Esophagus muscularis mucosa (tissue), 4 donors: ENCODE measurements at regions not wholly inside any gene's neighbourhood (a gene's known extent, or its start where the extent isn't known, plus 50 kb on each side); places are given as distances from the start of the nearest gene placed in this dataset.

Experiments
- EP300 ChIP-seq: sonication (generic); formaldehyde crosslinking; IDR thresholded peaks from one replicate; pipeline ENCODE4 v1.6.1; 2017; ENCODE audit warnings: antibody characterized with exemption
- POLR2A ChIP-seq: fragments of 450-650 bp; IDR thresholded peaks from one replicate; pipeline ENCODE4 v1.6.1; 2017; ENCODE audit warnings: antibody characterized with exemption, moderate library complexity, mild to moderate bottlenecking, low read depth
- POLR2AphosphoS5 ChIP-seq, 2 donors: sonication (generic); formaldehyde crosslinking; IDR thresholded peaks; one replicate each; pipeline ENCODE4 v1.6.1; 2017; ENCODE audit warnings: antibody characterized with exemption in 2 of 2
- TF ChIP-seq, protein P1 (sequence below), 3 experiments: fragments of 200-600 bp in 2 of 3; fragments of 450-650 bp in 1 of 3; sonication (generic) in 2 of 3; IDR thresholded peaks; one replicate each; pipeline ENCODE4 v1.5.1; 2017 to 2019; ENCODE audit warnings: antibody characterized with exemption in 3 of 3, mild to moderate bottlenecking in 2 of 3, moderate library complexity in 1 of 3

DNA sequence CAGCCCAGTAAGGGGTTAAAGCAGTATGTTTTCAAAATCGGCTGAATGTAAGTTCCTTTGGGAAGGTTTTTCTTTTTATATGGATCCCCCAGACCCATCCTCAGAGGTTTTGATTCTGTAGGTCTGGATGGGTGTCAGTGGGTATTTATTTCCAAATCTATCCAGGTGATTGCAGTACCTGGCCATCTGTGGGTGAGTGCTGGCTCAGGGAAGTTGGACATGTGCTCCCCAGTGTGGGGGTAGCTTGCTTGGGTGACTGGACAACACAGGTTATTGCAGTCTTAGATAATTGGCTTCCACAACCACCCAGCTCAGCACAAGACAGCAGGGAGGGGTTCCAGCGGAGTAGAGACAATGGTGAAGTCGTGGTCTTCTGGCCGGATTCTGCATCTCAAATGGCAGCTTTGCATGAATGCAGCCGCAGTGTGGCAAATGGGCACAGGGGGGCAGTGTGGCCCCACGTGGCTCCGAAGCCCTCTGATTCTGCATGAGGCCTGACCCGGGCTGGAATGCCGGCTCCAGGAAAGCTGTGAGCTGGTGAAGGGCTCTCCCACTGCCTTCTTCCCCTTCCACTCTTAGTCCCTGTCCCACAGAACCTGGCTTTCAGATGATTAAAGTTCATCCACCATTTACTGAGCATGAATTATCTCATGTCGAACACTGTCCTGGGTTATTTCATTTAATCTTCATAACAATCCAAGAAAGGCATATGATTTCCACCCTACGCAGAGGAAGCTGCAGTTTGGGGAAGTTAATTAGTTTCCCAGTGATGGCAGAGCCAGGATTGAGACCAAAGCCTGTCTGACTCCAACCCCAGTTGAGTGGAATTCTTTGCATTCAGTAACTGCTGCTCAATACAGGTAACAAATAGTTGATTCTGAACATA, 64.5 kb upstream of the SYPL1 start:
- no peak for TF ChIP-seq EP300
- TF ChIP-seq, protein P1, sequence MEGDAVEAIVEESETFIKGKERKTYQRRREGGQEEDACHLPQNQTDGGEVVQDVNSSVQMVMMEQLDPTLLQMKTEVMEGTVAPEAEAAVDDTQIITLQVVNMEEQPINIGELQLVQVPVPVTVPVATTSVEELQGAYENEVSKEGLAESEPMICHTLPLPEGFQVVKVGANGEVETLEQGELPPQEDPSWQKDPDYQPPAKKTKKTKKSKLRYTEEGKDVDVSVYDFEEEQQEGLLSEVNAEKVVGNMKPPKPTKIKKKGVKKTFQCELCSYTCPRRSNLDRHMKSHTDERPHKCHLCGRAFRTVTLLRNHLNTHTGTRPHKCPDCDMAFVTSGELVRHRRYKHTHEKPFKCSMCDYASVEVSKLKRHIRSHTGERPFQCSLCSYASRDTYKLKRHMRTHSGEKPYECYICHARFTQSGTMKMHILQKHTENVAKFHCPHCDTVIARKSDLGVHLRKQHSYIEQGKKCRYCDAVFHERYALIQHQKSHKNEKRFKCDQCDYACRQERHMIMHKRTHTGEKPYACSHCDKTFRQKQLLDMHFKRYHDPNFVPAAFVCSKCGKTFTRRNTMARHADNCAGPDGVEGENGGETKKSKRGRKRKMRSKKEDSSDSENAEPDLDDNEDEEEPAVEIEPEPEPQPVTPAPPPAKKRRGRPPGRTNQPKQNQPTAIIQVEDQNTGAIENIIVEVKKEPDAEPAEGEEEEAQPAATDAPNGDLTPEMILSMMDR (IDR thresholded peaks at IDR 0.05), result peak; percentile 96 to 98 (median 97)
- peak; percentile 11 to 66 for TF ChIP-seq POLR2AphosphoS5 (IDR thresholded peaks at IDR 0.05)
- no peak for TF ChIP-seq POLR2A
